GM19328 (cell line): ENCODE measurements at regions not wholly inside any gene's neighbourhood (a gene's known extent, or its start where the extent isn't known, plus 50 kb on each side); places are given as distances from the start of the nearest gene placed in this dataset.

Experiments
- ATAC-seq: cut with Tn5 transposase; IDR thresholded peaks from one replicate; pipeline ENCODE4 v1.9.1; 2021; ENCODE audit warnings: mild to moderate bottlenecking, moderate library complexity; ENCODE audit not compliant: unreplicated experiment

- ATAC-seq = no peak
These were observed 196.0 kb upstream of the PSMD7 start for GRCh38 chr16:74100395-74101326.

DNA sequence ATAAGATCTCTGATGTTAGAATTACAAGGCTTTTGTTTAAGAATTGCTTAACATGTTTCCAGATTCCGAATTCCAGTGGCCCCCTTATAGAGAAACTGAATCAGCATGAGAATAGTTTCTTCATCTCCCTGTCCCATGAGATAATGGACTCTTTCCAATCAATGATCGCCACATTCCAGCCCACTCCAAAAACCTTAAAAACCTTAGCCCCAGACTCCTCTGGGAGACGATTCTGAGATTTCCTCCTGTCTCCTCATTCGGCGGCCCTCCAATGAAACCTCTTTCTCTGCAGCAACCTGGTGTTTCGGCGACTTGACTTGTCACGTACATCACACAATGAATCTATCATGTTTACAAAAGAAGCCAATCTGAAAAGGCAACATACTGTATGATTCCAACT, 197.1 kb upstream of the PSMD7 start:
- no peak for ATAC-seq

DNA sequence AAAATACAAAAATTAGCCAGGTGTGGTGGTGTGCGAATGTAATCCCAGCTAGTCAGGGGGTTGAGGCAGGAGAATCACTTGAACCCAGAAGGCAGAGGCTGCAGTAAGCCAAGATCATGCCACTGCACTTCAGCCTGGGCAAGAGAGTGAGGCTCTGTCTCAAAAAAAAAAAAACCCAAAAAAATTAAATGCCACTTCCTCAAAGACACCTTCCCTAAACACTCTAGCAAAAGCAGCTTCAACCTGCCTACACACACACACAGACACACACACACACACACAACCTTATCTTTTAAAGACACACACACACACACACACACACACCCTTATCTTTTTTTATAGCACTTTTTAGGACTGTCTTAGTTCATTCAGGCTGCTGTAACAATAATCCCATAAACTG, 201.7 kb upstream of the PSMD7 start:
- ATAC-seq = no peak

GRCh38 chr16:74094514-74094913, 202.1 kb upstream of the PSMD7 start:
- ATAC-seq = no peak

DNA sequence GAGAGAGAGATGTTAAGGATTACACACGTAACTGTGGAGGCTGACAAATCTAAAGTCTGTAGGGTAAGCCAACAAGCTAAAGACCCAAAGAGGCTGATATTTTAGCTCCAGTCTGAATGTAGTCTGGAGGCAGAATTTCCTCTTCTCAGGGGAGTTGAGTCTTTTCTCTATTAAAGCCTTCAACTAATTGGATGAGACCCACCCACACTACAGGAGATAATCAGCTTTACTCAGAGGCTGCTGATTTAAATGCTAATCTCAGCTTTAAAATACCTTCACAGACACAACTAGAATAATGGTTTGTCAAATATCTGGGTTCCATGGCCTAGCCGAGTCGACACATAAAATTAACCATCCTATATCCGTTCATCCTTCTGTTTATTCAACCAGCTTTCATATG, 204.3 kb upstream of the PSMD7 start:
- no peak for ATAC-seq

- no peak for ATAC-seq
These were observed 205.7 kb upstream of the PSMD7 start for GRCh38 chr16:74090871-74091270.

- no peak for ATAC-seq
These were observed 213.1 kb upstream of the PSMD7 start for GRCh38 chr16:74083541-74083940.

DNA sequence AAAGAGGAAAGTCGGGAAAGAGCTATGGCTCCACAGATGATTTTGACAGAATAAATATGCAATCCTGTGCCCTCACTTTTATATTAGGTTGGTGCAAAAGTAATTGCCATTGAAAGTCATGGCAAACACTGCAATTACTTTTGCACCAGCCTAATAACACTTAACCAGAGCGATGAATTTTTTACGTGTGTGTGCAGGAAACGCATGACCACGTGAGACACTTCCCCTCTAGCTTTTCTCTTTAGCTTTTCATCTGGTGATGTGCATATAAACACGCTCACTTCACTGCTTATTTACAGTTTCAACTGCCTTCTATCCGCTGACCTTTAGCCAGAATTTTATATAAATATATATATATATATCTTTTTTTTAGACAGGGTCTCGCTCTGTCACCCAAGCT, 216.3 kb upstream of the PSMD7 start:
- no peak for ATAC-seq

DNA sequence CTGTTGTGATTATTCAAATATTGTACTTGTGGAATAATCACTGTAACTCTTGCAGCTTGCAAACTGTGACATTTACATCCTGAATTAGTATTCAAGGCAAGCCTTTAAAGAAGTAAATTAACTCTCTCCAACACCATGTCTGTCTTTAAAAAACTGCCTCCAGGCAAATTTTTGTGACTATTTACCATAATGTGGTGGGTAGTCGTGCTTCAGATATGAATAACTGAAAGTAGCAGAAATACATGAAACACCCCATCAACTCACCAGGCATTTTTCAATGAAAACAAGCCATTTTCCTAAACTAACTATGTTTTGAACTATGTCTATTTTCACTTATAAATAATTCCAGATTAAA, 217.4 kb upstream of the PSMD7 start:
- ATAC-seq = no peak

GRCh38 chr16:74078511-74079231, 217.9 kb upstream of the PSMD7 start:
- ATAC-seq = no peak

DNA sequence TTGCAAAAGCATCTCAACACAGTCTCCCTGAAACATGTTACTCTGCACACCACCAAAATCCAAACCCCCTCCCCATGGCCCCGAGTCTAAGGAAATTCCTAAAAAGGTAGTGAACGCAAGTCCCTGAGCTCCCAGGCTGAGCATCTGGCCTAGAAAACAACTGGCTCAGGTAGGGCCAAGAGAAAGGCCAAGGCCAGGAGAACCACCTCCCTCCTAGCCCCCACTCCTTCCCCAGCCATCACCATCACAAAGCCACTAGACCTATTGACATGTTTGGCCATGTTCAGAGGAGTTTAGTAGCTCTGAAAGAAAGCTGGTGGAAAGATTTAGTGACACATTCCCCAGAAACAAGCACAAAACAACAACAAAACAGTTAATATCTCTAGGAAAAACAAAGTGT, 220.0 kb upstream of the PSMD7 start:
- ATAC-seq = no peak

DNA sequence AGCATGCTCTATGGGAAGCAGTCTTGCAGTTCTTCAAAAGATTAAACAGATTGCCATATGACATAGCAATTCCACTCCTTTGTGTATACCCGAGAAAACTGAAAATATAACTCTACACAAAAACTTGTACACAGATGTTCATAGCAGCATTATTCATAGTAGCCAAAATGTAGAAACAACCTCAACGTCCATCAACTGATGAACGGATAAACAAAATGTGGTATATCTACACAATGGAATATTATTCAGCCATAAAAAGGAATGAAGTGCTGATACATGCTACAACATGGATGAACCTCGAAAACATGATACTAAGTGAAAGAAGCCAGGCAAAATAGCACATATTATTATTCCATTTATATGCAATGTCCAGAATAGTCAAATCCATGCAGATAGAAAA, 221.2 kb upstream of the PSMD7 start:
- no peak for ATAC-seq

- ATAC-seq = no peak
These were observed 223.2 kb upstream of the PSMD7 start for GRCh38 chr16:74073456-74073855.

- ATAC-seq = no peak
These were observed 224.5 kb upstream of the PSMD7 start for GRCh38 chr16:74071996-74072535.

DNA sequence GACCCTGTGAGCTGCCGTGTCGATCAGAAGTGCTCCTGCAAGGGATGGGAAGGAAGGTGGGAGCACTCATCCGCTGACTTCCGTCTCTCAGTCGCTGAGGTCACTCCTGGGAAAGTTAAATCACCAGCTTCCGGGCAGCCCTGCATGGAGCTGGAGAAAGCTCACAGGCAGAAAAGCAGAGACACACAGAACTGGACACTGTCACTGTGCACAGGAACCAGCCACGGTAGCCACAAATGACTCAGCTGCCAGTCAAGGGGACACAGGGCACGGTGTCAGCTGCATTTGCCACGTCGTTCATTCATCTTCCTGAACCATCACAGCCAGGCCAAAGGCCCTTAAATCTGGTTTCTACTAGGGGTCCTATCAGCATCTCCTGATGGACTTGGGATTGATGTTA, 226.4 kb upstream of the PSMD7 start:
- no peak for ATAC-seq

- no peak for ATAC-seq
These were observed 232.4 kb upstream of the PSMD7 start for GRCh38 chr16:74064120-74064735.

DNA sequence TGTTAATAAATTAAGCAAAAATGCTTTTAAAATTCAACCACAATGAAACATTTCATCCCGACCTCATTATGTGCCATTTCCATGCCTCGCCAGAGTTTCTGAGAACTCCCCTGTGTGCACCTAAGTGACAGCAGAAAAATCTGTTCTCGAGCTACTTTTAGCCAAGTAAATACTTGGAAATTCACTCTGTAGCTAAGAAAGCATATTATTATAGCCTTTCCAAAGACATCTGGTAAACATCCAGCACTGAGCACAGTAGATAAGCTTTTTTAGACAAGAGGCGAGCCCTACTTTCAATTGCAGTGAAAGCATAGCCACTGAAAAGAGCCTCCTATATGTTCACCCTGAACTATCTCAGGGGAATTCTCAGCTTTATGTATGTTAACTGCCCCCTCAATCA, 242.8 kb upstream of the PSMD7 start:
- no peak for ATAC-seq

GRCh38 chr16:74053312-74053711, 243.3 kb upstream of the PSMD7 start:
- no peak for ATAC-seq

DNA sequence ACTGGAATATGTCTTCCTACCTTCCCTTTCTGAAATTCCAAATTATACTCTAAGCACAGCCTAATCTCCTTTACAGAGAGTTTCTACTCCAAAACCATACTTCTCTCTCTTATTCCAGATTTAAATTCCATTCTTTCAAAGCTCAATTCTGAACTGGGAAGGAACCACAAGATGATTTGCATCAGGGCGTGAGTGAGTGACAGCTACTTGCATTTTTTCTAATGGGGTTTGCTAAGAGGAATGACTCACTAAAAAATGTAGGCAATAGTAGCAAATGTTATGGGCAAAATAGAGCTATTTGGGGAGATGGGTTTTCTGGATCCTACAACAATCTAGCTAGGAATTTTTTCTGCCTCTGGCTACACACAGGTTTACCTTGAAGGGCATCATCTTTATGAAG, 244.6 kb upstream of the PSMD7 start:
- no peak for ATAC-seq

- no peak for ATAC-seq
These were observed 247.6 kb upstream of the PSMD7 start for GRCh38 chr16:74049027-74049426.

GRCh38 chr16:74046524-74046923, 250.1 kb upstream of the PSMD7 start:
- ATAC-seq = no peak

GRCh38 chr16:74045513-74045912, 251.1 kb upstream of the PSMD7 start:
- ATAC-seq = no peak
